Liver (tissue), 8 donors: ENCODE measurements at regions not wholly inside any gene's neighbourhood (a gene's known extent, or its start where the extent isn't known, plus 50 kb on each side); places are given as distances from the start of the nearest gene placed in this dataset.

Source experiments
- DNase-seq: peaks from one replicate; pipeline ENCODE4 v3.0.0-alpha.2; 2017; ENCODE audit warnings: low spot score
- H3K27ac ChIP-seq, 2 donors: one replicate each; pipeline ENCODE4 v1.7.0; 2013; ENCODE audit warnings: inconsistent platforms in 2 of 2, low read length in 2 of 2, control low read depth in 1 of 2, low read depth in 1 of 2, mild to moderate bottlenecking in 1 of 2
- H3K27me3 ChIP-seq, 4 donors: one replicate each; pipeline versions ENCODE4 v1.6.1 to v1.7.0; 2013; ENCODE audit warnings: low read length in 3 of 4, inconsistent platforms in 1 of 4, mild to moderate bottlenecking in 1 of 4, moderate library complexity in 1 of 4; ENCODE audit not compliant: control insufficient read depth in 4 of 4, insufficient read depth in 4 of 4
- H3K36me3 ChIP-seq, 4 donors: one replicate each; pipeline versions ENCODE4 v1.6.1 to v1.7.0; 2013; ENCODE audit warnings: low read length in 3 of 4, mild to moderate bottlenecking in 3 of 4, low read depth in 1 of 4, moderate library complexity in 1 of 4; ENCODE audit not compliant: control insufficient read depth in 4 of 4, insufficient read depth in 3 of 4
- H3K4me1 ChIP-seq, 4 donors: one replicate each; pipeline versions ENCODE4 v1.6.1 to v1.7.0; 2013; ENCODE audit warnings: low read length in 3 of 4, mild to moderate bottlenecking in 3 of 4, moderate library complexity in 1 of 4; ENCODE audit not compliant: control insufficient read depth in 4 of 4, insufficient read depth in 4 of 4
- H3K4me3 ChIP-seq, 3 donors: one replicate each; pipeline versions ENCODE4 v1.6.1 to v1.7.0; 2013; ENCODE audit warnings: low read length in 3 of 3, control low read depth in 1 of 3, low read depth in 1 of 3, mild to moderate bottlenecking in 1 of 3
- H3K9ac ChIP-seq, 2 donors: one replicate each; pipeline ENCODE4 v1.7.0; 2013; ENCODE audit warnings: low read length in 2 of 2, mild to moderate bottlenecking in 2 of 2, moderate library complexity in 2 of 2, control low read depth in 1 of 2, low read depth in 1 of 2
- H3K9me3 ChIP-seq, 4 donors: one replicate each; pipeline versions ENCODE4 v1.6.1 to v1.7.0; 2013; ENCODE audit warnings: low read length in 3 of 4; ENCODE audit not compliant: control insufficient read depth in 4 of 4
- ATF3 ChIP-seq: IDR thresholded peaks from 2 replicates; pipeline ENCODE4 v1.6.1; 2016; ENCODE audit warnings: antibody characterized with exemption
- CTCF ChIP-seq: fragments of 150-350 bp; IDR thresholded peaks from 2 replicates; pipeline ENCODE4 v1.5.1; 2017; ENCODE audit warnings: improper control_type of control experiment, low read depth, low read length; ENCODE audit not compliant: missing input control
- EGR1 ChIP-seq, 2 donors: IDR thresholded peaks; 2 replicates each; pipeline ENCODE4 v1.6.1; 2016 to 2018; ENCODE audit warnings: antibody characterized with exemption in 2 of 2, low read depth in 2 of 2
- FOXA2 ChIP-seq: IDR thresholded peaks from 2 replicates; pipeline ENCODE4 v1.6.1; 2016; ENCODE audit warnings: antibody characterized with exemption
- GABPA ChIP-seq, 2 donors: IDR thresholded peaks in 1 of 2; conservative IDR thresholded peaks in 1 of 2; 2 replicates each; pipeline ENCODE4 v1.6.1; 2016; ENCODE audit warnings: antibody characterized with exemption in 2 of 2, mild to moderate bottlenecking in 1 of 2, moderate library complexity in 1 of 2
- HNF4A ChIP-seq, 2 donors: conservative IDR thresholded peaks; 2 replicates each; pipeline ENCODE4 v1.6.1; 2016; ENCODE audit warnings: antibody characterized with exemption in 2 of 2, mild to moderate bottlenecking in 2 of 2
- HNF4G ChIP-seq: IDR thresholded peaks from 2 replicates; pipeline ENCODE4 v1.6.1; 2016; ENCODE audit warnings: antibody characterized with exemption
- JUND ChIP-seq, 2 donors: IDR thresholded peaks; 2 replicates each; pipeline ENCODE4 v1.6.1; 2016; ENCODE audit warnings: antibody characterized with exemption in 2 of 2
- MAX ChIP-seq: IDR thresholded peaks from 2 replicates; pipeline ENCODE4 v1.6.1; 2016; ENCODE audit warnings: antibody characterized with exemption
- NR2F2 ChIP-seq: IDR thresholded peaks from 2 replicates; pipeline ENCODE4 v1.6.1; 2016; ENCODE audit warnings: antibody characterized with exemption
- RAD21 ChIP-seq, 2 donors: IDR thresholded peaks; 2 replicates each; pipeline ENCODE4 v1.6.1; 2016; ENCODE audit warnings: antibody characterized with exemption in 2 of 2, mild to moderate bottlenecking in 2 of 2
- RXRA ChIP-seq, 2 donors: IDR thresholded peaks; 2 replicates each; pipeline ENCODE4 v1.6.1; 2017 to 2018; ENCODE audit warnings: antibody characterized with exemption in 2 of 2, mild to moderate bottlenecking in 1 of 2
- TAF1 ChIP-seq: conservative IDR thresholded peaks from 2 replicates; pipeline ENCODE4 v1.6.1; 2016; ENCODE audit warnings: antibody characterized with exemption, mild to moderate bottlenecking
- YY1 ChIP-seq: IDR thresholded peaks from 2 replicates; pipeline ENCODE4 v1.6.1; 2016; ENCODE audit warnings: antibody characterized with exemption, mild to moderate bottlenecking
- ZBTB33 ChIP-seq: IDR thresholded peaks from 2 replicates; pipeline ENCODE4 v1.6.1; 2016; ENCODE audit warnings: antibody characterized with exemption
- WGBS: extraction: QIAGEN DNeasy Blood & Tissue Kit; methylation state at CpG from one replicate; pipeline ENCODE4 v1.1.7; 2013; 5-methylcytosine and 5-hydroxymethylcytosine counted together
- donor health status: healthy.
- donor health status: healthy.
- donor health status: healthy.
- donor health status: healthy.
- donor health status: healthy.

GRCh38 chr5:92629574-92629973 is 951.4 kb downstream of the NR2F1-AS1 start (continued):
- TF ChIP-seq HNF4A (conservative IDR thresholded peaks at IDR 0.05) (no peak), MAX (no peak), RAD21 (IDR thresholded peaks at IDR 0.05) (no peak)

- no peaks in the 10 kb centered on the region for H3K36me3 ChIP-seq
- DNase-seq = no peak
- 90% methylated on average over 3 of the region's 3 CpGs for WGBS
- H3K9me3 ChIP-seq = no peaks in the 10 kb centered on the region
- TF ChIP-seq NR2F2 (no peak), FOXA2 (no peak), GABPA (IDR thresholded peaks at IDR 0.05 in 1 of 2, conservative IDR thresholded peaks at IDR 0.05 in 1 of 2) (no peak), EGR1 (IDR thresholded peaks at IDR 0.05; ENCODE audit: low read depth in 2 of 2) (no peak), YY1 (no peak), ZBTB33 (no peak), MAX (no peak), CTCF (no peak), ATF3 (no peak), HNF4G (no peak), HNF4A (conservative IDR thresholded peaks at IDR 0.05) (no peak), RXRA (IDR thresholded peaks at IDR 0.05) (no peak), RAD21 (IDR thresholded peaks at IDR 0.05) (no peak), TAF1 (no peak), JUND (IDR thresholded peaks at IDR 0.05) (no peak)
- no peak overlapping the region for H3K27ac ChIP-seq
- H3K4me1 ChIP-seq = no peaks in the 10 kb centered on the region
- no peak overlapping the region for H3K4me3 ChIP-seq
- no peaks in the 10 kb centered on the region for H3K27me3 ChIP-seq
- H3K9ac ChIP-seq = no peak overlapping the region
These were observed 952.0 kb downstream of the NR2F1-AS1 start for GRCh38 chr5:92629000-92629399.

- no peaks in the 10 kb centered on the region for H3K36me3 ChIP-seq
- no peak overlapping the region for H3K4me3 ChIP-seq
- H3K27ac ChIP-seq = no peak overlapping the region
- H3K27me3 ChIP-seq = no peaks in the 10 kb centered on the region
- TF ChIP-seq HNF4G = no peak
- no peak for TF ChIP-seq ATF3
- TF ChIP-seq MAX = no peak
- TF ChIP-seq ZBTB33 = no peak
- no peak for TF ChIP-seq FOXA2
- 71% methylated on average over 1 of the region's 1 CpG for WGBS
- no peak overlapping the region for H3K9ac ChIP-seq
- H3K9me3 ChIP-seq = no peaks in the 10 kb centered on the region
- no peak for DNase-seq
- H3K4me1 ChIP-seq = no peaks in the 10 kb centered on the region
These were observed 953.8 kb downstream of the NR2F1-AS1 start for GRCh38 chr5:92627186-92627585.
